ENCODE measurements at regions not wholly inside any gene's neighbourhood (a gene's known extent, or its start where the extent isn't known, plus 50 kb on each side); places are given as distances from the start of the nearest gene placed in this dataset.

DNA sequence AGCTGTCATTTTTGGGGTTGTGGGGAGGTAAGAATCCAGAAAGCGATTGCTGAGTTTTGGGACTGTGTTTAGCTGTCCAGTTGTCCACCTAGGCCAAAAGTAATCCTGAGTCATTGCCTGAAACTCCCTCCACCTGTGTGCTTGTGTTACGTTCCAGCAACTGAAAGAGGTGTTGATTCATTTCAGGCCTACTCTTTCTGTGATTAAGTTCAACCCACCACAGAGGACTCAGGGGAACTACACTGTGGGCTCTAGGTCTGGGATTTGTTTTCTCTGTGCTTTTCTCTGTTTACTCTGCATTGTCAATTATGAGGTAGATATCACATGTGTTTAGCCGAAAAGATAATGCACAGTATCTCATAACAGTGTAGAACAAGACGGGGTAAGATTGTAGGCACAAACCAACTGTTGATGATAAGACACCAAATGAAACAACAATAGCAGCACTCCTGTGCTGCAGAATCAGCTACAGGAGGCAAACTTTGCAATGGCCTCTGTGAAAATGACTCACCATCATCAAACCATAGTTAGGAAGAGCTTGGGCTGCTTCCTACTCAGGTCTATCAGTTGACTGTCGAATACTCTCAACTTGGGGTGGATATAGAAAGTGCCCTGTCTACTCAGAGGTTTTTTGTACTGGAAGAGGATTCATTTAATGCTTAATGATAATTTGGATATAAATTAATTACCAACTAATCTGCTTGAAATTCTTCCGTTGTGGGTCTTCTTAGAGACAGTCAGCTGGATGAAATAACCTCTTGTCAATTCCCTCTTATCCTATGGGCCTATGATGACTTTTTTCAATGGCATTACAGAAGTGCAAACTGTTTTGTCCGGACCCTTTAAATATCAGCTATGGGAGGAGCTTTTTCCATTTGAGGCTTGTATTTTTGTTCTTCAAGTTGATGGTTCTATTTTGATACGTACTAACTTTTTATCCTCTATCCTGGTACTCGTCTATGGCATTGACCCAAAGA lies 385.9 kb downstream of the BMP4 start:
- Histone ChIP-seq H3K36me3 (no peaks in the 10 kb centered on the region), H3K27me3 (ENCODE audit: low read depth) (no peaks in the 10 kb centered on the region), H3K9me3 (replicated peaks) (no peaks in the 10 kb centered on the region), H3K4me1 (no peaks in the 10 kb centered on the region), H3K4me3 (no peak overlapping the region), H3K27ac (replicated peaks) (no peak overlapping the region)
- DNase-seq: no peak
- TF ChIP-seq, protein P1, sequence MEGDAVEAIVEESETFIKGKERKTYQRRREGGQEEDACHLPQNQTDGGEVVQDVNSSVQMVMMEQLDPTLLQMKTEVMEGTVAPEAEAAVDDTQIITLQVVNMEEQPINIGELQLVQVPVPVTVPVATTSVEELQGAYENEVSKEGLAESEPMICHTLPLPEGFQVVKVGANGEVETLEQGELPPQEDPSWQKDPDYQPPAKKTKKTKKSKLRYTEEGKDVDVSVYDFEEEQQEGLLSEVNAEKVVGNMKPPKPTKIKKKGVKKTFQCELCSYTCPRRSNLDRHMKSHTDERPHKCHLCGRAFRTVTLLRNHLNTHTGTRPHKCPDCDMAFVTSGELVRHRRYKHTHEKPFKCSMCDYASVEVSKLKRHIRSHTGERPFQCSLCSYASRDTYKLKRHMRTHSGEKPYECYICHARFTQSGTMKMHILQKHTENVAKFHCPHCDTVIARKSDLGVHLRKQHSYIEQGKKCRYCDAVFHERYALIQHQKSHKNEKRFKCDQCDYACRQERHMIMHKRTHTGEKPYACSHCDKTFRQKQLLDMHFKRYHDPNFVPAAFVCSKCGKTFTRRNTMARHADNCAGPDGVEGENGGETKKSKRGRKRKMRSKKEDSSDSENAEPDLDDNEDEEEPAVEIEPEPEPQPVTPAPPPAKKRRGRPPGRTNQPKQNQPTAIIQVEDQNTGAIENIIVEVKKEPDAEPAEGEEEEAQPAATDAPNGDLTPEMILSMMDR (IDR thresholded peaks at IDR 0.05; ENCODE audit: borderline replicate concordance): no peak
- intact Hi-C loops (cut with micrococcal nuclease): no loop called here

GRCh38 chr14:53569446-53569845 lies 387.2 kb downstream of the BMP4 start:
- TF ChIP-seq, protein P1 (IDR thresholded peaks at IDR 0.05; ENCODE audit: borderline replicate concordance): no peak
- H3K27ac ChIP-seq (replicated peaks): no peak overlapping the region
- H3K4me3 ChIP-seq: no peak overlapping the region
- no peaks in the 10 kb centered on the region for H3K4me1 ChIP-seq
- H3K36me3 ChIP-seq: no peaks in the 10 kb centered on the region
- H3K9me3 ChIP-seq (replicated peaks): no peaks in the 10 kb centered on the region
- intact Hi-C loops (cut with micrococcal nuclease): no loop called here
- no peak for DNase-seq
- H3K27me3 ChIP-seq (ENCODE audit: low read depth): no peaks in the 10 kb centered on the region

DNA sequence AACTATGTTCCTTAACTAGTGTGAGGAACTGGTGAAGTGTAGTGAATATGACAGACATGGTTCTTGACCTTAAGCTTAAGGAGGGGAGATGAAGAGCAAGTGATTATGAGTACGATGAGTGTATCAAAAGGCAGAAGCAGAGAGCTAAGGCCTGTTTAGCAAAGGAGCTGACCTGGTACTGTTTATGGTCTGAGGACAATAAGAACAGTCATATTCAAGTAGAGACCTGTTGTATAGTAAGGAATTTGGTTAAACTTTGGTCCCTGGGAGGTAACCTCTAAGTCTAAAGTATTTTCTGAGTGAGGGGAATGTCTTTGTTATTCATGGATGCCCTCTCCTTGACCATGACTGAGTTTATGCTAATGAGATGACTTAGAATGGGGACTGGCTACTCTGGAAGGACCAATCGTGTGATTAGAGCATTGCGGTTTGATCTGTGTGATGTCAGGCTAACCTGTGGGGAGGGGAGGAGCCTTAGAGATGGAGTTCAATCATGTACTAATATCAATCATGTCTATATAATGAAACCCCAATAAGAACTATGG lies 389.3 kb downstream of the BMP4 start:
- TF ChIP-seq, protein P1 (IDR thresholded peaks at IDR 0.05; ENCODE audit: borderline replicate concordance): no peak

GRCh38 chr14:53564870-53565269 lies 391.8 kb downstream of the BMP4 start:
- Histone ChIP-seq H3K27ac (replicated peaks) (no peak overlapping the region), H3K4me3 (no peak overlapping the region), H3K9me3 (replicated peaks) (peaks cover 29% of the 10 kb centered on the region), H3K36me3 (no peaks in the 10 kb centered on the region), H3K27me3 (ENCODE audit: low read depth) (no peaks in the 10 kb centered on the region), H3K4me1 (no peaks in the 10 kb centered on the region)
- no peak for DNase-seq
- TF ChIP-seq, protein P1 (IDR thresholded peaks at IDR 0.05; ENCODE audit: borderline replicate concordance): no peak
- intact Hi-C loops (cut with micrococcal nuclease): no loop called here

More for the DNA sequence above, 389.3 kb downstream of the BMP4 start:
- no peaks in the 10 kb centered on the region for H3K4me1 ChIP-seq
- peaks cover 20% of the 10 kb centered on the region for H3K9me3 ChIP-seq (replicated peaks)
- no peak overlapping the region for H3K27ac ChIP-seq (replicated peaks)
- no peak for DNase-seq
- H3K27me3 ChIP-seq (ENCODE audit: low read depth): no peaks in the 10 kb centered on the region
- intact Hi-C loops (cut with micrococcal nuclease): no loop called here
- no peaks in the 10 kb centered on the region for H3K36me3 ChIP-seq
- H3K4me3 ChIP-seq: no peak overlapping the region

DNA sequence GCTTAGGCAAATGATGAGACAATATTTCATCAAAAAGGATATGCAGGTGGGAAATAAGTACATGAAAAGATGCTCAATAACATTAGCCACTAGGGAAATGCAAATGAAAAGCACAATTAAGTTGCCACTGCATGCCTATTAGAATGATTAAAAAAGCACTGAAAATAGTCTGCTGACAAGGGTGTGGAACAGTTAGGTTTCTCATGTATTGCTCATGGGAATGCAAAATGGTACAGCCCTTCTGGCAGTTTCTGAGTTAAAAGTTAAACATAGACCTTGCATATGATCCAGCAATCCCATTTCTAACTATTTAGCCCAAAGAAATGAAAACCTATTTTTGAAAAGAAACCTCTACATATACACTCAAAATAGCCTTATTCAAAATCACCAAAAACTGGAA lies 393.0 kb downstream of the BMP4 start:
- TF ChIP-seq, protein P1 (IDR thresholded peaks at IDR 0.05; ENCODE audit: borderline replicate concordance): no peak
- no peak overlapping the region for H3K27ac ChIP-seq (replicated peaks)
- peaks cover 29% of the 10 kb centered on the region for H3K9me3 ChIP-seq (replicated peaks)
- H3K4me3 ChIP-seq: no peak overlapping the region
- H3K27me3 ChIP-seq (ENCODE audit: low read depth): no peaks in the 10 kb centered on the region
- H3K4me1 ChIP-seq: no peaks in the 10 kb centered on the region
- no peaks in the 10 kb centered on the region for H3K36me3 ChIP-seq
- DNase-seq: no peak
- intact Hi-C loops (cut with micrococcal nuclease): no loop called here

Data from left ventricle myocardium inferior (tissue), 1 donor.